H9 (cell line): ENCODE measurements at regions not wholly inside any gene's neighbourhood (a gene's known extent, or its start where the extent isn't known, plus 50 kb on each side); places are given as distances from the start of the nearest gene placed in this dataset.

Source experiments
- DNase-seq: peaks from one replicate; pipeline ENCODE4 v3.0.0-alpha.2; 2017
- H2AFZ ChIP-seq: one replicate; pipeline ENCODE4 v1.6.1; 2013; ENCODE audit warnings: mild to moderate bottlenecking, low read length, control low read depth, moderate library complexity
- H2AK5ac ChIP-seq: 2 replicates; pipeline ENCODE4 v1.6.1; 2013; ENCODE audit warnings: low read length, control low read depth, mixed read lengths; ENCODE audit not compliant: insufficient read length
- H2BK120ac ChIP-seq: one replicate; pipeline ENCODE4 v1.6.1; 2013; ENCODE audit warnings: low read depth, mild to moderate bottlenecking, low read length, control low read depth, inconsistent platforms; ENCODE audit not compliant: poor library complexity, severe bottlenecking
- H2BK12ac ChIP-seq: 2 replicates; pipeline ENCODE4 v1.6.1; 2013; ENCODE audit warnings: low read length, control low read depth, mixed read lengths, low read depth; ENCODE audit not compliant: insufficient read length
- H2BK15ac ChIP-seq: 2 replicates; pipeline ENCODE4 v1.6.1; 2013; ENCODE audit warnings: low read depth, low read length, control low read depth
- H2BK20ac ChIP-seq: one replicate; pipeline ENCODE4 v1.6.1; 2013; ENCODE audit warnings: low read depth, mild to moderate bottlenecking, low read length, control low read depth, inconsistent platforms; ENCODE audit not compliant: poor library complexity, severe bottlenecking
- H2BK5ac ChIP-seq: 2 replicates; pipeline ENCODE4 v1.6.1; 2013; ENCODE audit warnings: low read length, control low read depth, mixed read lengths; ENCODE audit not compliant: insufficient read length
- H3K14ac ChIP-seq: 2 replicates; pipeline ENCODE4 v1.6.1; 2013; ENCODE audit warnings: low read length, control low read depth; ENCODE audit not compliant: insufficient read depth
- H3K18ac ChIP-seq: 2 replicates; pipeline ENCODE4 v1.6.1; 2013; ENCODE audit warnings: low read depth, mild to moderate bottlenecking, mixed read lengths, low read length, control low read depth; ENCODE audit not compliant: insufficient read length
- H3K23ac ChIP-seq: 2 replicates; pipeline ENCODE4 v1.6.1; 2013; ENCODE audit warnings: low read length, control low read depth, mixed read lengths, low read depth; ENCODE audit not compliant: insufficient read length
- H3K23me2 ChIP-seq: 2 replicates; pipeline ENCODE4 v1.6.1; 2013; ENCODE audit warnings: low read depth, mild to moderate bottlenecking, mixed read lengths, low read length, control low read depth; ENCODE audit not compliant: insufficient read length, poor library complexity, severe bottlenecking
- H3K27ac ChIP-seq: 2 replicates; pipeline ENCODE4 v1.5.1; 2013; ENCODE audit warnings: low read length, control low read depth, mixed read lengths, low read depth; ENCODE audit not compliant: insufficient read length
- H3K27me3 ChIP-seq: 2 replicates; pipeline ENCODE4 v1.6.1; 2013; ENCODE audit warnings: low read length, control low read depth, inconsistent platforms; ENCODE audit not compliant: insufficient read depth
- H3K4ac ChIP-seq: 2 replicates; pipeline ENCODE4 v1.6.1; 2013; ENCODE audit warnings: low read depth, mild to moderate bottlenecking, control low read depth, inconsistent platforms, low read length, moderate library complexity
- H3K4me1 ChIP-seq: 2 replicates; pipeline ENCODE4 v1.6.1; 2013; ENCODE audit warnings: low read length, control low read depth, inconsistent platforms; ENCODE audit not compliant: insufficient read depth
- H3K4me2 ChIP-seq: 2 replicates; pipeline ENCODE4 v1.6.1; 2013; ENCODE audit warnings: low read length, control low read depth, mixed read lengths; ENCODE audit not compliant: insufficient read length, insufficient read depth
- H3K56ac ChIP-seq: 2 replicates; pipeline ENCODE4 v1.6.1; 2013; ENCODE audit warnings: low read depth, mild to moderate bottlenecking, mixed read lengths, low read length, control low read depth; ENCODE audit not compliant: insufficient read length
- H3K79me1 ChIP-seq: 2 replicates; pipeline ENCODE4 v1.6.1; 2013; ENCODE audit warnings: low read depth, mild to moderate bottlenecking, moderate library complexity, low read length, control low read depth, inconsistent platforms; ENCODE audit not compliant: insufficient read depth, poor library complexity, severe bottlenecking
- H3K79me2 ChIP-seq: 2 replicates; pipeline ENCODE4 v1.6.1; 2013; ENCODE audit warnings: low read length, control low read depth, inconsistent platforms; ENCODE audit not compliant: insufficient read depth
- H3K9ac ChIP-seq: 2 replicates; pipeline ENCODE4 v1.6.1; 2013; ENCODE audit warnings: low read length, control low read depth, mixed read lengths; ENCODE audit not compliant: insufficient read length; ENCODE audit errors: extremely low read depth
- H3K9me3 ChIP-seq: one replicate; pipeline ENCODE4 v1.6.1; 2013; ENCODE audit warnings: low read depth, low read length, inconsistent platforms; ENCODE audit not compliant: control insufficient read depth
- H3T11ph ChIP-seq: one replicate; pipeline ENCODE4 v1.6.1; 2013; ENCODE audit warnings: mild to moderate bottlenecking, low read length, control low read depth, inconsistent platforms
- H4K20me1 ChIP-seq: one replicate; pipeline ENCODE4 v1.6.1; 2013; ENCODE audit not compliant: control insufficient read depth, insufficient read length, insufficient read depth
- H4K5ac ChIP-seq: 2 replicates; pipeline ENCODE4 v1.6.1; 2013; ENCODE audit warnings: low read depth, mild to moderate bottlenecking, mixed read lengths, low read length, control low read depth; ENCODE audit not compliant: insufficient read length
- H4K8ac ChIP-seq: replicated peaks from 2 replicates; pipeline ENCODE4 v1.6.1; 2013; ENCODE audit warnings: low read length, control low read depth, mixed read lengths, low read depth; ENCODE audit not compliant: insufficient read length
- H4K91ac ChIP-seq: 2 replicates; pipeline ENCODE4 v1.6.1; 2013; ENCODE audit warnings: low read depth, mild to moderate bottlenecking, moderate library complexity, mixed read lengths, low read length, control low read depth; ENCODE audit not compliant: insufficient read length
- H3K27ac Mint-ChIP-seq, 3 experiments: 2 replicates in 2 of 3; 3 replicates in 1 of 3; pipeline ENCODE4 v1.8.0; 2020 to 2021; ENCODE audit warnings: mixed read lengths in 3 of 3, mild to moderate bottlenecking in 1 of 3, moderate library complexity in 1 of 3
- H3K27me3 Mint-ChIP-seq: 2 replicates; pipeline ENCODE4 v1.8.0; 2021; ENCODE audit warnings: low read depth, mild to moderate bottlenecking, moderate library complexity, mixed read lengths
- H3K36me3 Mint-ChIP-seq, 3 experiments: 2 replicates in 2 of 3; 3 replicates in 1 of 3; pipeline ENCODE4 v1.8.0; 2020 to 2021; ENCODE audit warnings: low read depth in 3 of 3, mixed read lengths in 3 of 3; ENCODE audit not compliant: insufficient read depth in 1 of 3
- H3K4me1 Mint-ChIP-seq, 2 experiments: 2 replicates each; pipeline ENCODE4 v1.8.0; 2020; ENCODE audit warnings: mixed read lengths in 2 of 2
- H3K4me3 Mint-ChIP-seq, 2 experiments: 2 replicates in 1 of 2; 3 replicates in 1 of 2; pipeline ENCODE4 v1.8.0; 2020 to 2021; ENCODE audit warnings: mild to moderate bottlenecking in 2 of 2, mixed read lengths in 2 of 2, moderate library complexity in 1 of 2
- H3K9me3 Mint-ChIP-seq, 2 experiments: 2 replicates in 1 of 2; 3 replicates in 1 of 2; pipeline ENCODE4 v1.8.0; 2020; ENCODE audit warnings: mild to moderate bottlenecking in 2 of 2, mixed read lengths in 2 of 2, moderate library complexity in 1 of 2
- WGBS: extraction: QIAGEN DNeasy Blood & Tissue Kit; methylation state at CpG from one replicate; pipeline ENCODE4 v1.1.7; 2013; ENCODE audit warnings: missing lambda C conversion rate, low lambda C conversion rate, mixed read lengths; ENCODE audit not compliant: insufficient read length; ENCODE audit errors: extremely low coverage; 5-methylcytosine and 5-hydroxymethylcytosine counted together
- TF ChIP-seq, protein P1 (sequence below): fragments of 200-600 bp; sonication (generic); conservative IDR thresholded peaks from 3 replicates; pipeline ENCODE4 v1.8.0; 2021; ENCODE audit warnings: antibody characterized with exemption, mild to moderate bottlenecking

DNA sequence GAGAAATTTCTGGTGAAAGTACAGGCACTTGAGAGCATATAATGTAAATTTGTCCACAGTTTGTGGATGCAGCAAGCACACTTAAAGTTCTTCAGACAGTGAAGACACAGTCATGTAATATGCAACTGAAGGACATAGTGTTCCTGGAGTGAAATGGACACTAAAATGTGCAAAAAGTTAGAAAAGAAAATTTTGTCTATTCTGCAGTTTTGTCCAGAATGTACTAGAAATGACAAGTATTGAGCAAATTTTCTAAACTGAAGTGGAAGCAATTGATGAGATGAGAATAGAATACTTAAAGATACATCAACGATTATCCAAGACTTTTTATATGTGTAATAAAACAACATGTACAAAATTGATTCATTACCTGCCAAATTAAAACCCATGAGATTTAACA, 647.0 kb upstream of the IMPG1 start:
- no peak overlapping the region for H4K91ac ChIP-seq
- no peaks in the 10 kb centered on the region for H4K20me1 ChIP-seq
- H3K4me3 Mint-ChIP-seq: no peak overlapping the region
- no peak overlapping the region for H2AK5ac ChIP-seq
- H2AFZ ChIP-seq: no peak overlapping the region
- no peak overlapping the region for H3K18ac ChIP-seq
- no peaks in the 10 kb centered on the region for H3K4me1 Mint-ChIP-seq
- H3K23ac ChIP-seq: no peak overlapping the region
- no peaks in the 10 kb centered on the region for H3K4me1 ChIP-seq
- no peaks in the 10 kb centered on the region for H3K36me3 Mint-ChIP-seq
- no peak overlapping the region for H4K8ac ChIP-seq
- H2BK5ac ChIP-seq: no peak overlapping the region
- H3K4ac ChIP-seq: no peak overlapping the region
- no peaks in the 10 kb centered on the region for H3K79me2 ChIP-seq
- H3K9me3 ChIP-seq: no peaks in the 10 kb centered on the region
- no peaks in the 10 kb centered on the region for H3K9me3 Mint-ChIP-seq
- no peaks in the 10 kb centered on the region for H3K27me3 ChIP-seq
- H3K4me2 ChIP-seq: no peak overlapping the region
- no peaks in the 10 kb centered on the region for H3K27me3 Mint-ChIP-seq
- no peaks in the 10 kb centered on the region for H3K23me2 ChIP-seq
- no peaks in the 10 kb centered on the region for H3K79me1 ChIP-seq
- no peak overlapping the region for H3T11ph ChIP-seq
- no peak overlapping the region for H2BK120ac ChIP-seq
- no peak overlapping the region for H4K5ac ChIP-seq
- H3K27ac ChIP-seq: no peak overlapping the region
- no CpG with 5 or more reads among the region's 1 CpG for WGBS
- TF ChIP-seq, protein P1, sequence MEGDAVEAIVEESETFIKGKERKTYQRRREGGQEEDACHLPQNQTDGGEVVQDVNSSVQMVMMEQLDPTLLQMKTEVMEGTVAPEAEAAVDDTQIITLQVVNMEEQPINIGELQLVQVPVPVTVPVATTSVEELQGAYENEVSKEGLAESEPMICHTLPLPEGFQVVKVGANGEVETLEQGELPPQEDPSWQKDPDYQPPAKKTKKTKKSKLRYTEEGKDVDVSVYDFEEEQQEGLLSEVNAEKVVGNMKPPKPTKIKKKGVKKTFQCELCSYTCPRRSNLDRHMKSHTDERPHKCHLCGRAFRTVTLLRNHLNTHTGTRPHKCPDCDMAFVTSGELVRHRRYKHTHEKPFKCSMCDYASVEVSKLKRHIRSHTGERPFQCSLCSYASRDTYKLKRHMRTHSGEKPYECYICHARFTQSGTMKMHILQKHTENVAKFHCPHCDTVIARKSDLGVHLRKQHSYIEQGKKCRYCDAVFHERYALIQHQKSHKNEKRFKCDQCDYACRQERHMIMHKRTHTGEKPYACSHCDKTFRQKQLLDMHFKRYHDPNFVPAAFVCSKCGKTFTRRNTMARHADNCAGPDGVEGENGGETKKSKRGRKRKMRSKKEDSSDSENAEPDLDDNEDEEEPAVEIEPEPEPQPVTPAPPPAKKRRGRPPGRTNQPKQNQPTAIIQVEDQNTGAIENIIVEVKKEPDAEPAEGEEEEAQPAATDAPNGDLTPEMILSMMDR: no peak
- no peak overlapping the region for H2BK12ac ChIP-seq
- no peak overlapping the region for H3K56ac ChIP-seq
- no peak overlapping the region for H2BK15ac ChIP-seq
- H3K27ac Mint-ChIP-seq: no peak overlapping the region
- no peak overlapping the region for H3K14ac ChIP-seq
- H3K9ac ChIP-seq: no peak overlapping the region
- no peak overlapping the region for H2BK20ac ChIP-seq
- no peak for DNase-seq
